Liver (tissue), 8 donors: ENCODE measurements at regions not wholly inside any gene's neighbourhood (a gene's known extent, or its start where the extent isn't known, plus 50 kb on each side); places are given as distances from the start of the nearest gene placed in this dataset.

Experiments used
- DNase-seq: peaks from one replicate; pipeline ENCODE4 v3.0.0-alpha.2; 2017; ENCODE audit warnings: low spot score
- H3K27ac ChIP-seq, 2 donors: one replicate each; pipeline ENCODE4 v1.7.0; 2013; ENCODE audit warnings: inconsistent platforms in 2 of 2, low read length in 2 of 2, control low read depth in 1 of 2, low read depth in 1 of 2, mild to moderate bottlenecking in 1 of 2
- H3K27me3 ChIP-seq, 4 donors: one replicate each; pipeline versions ENCODE4 v1.6.1 to v1.7.0; 2013; ENCODE audit warnings: low read length in 3 of 4, inconsistent platforms in 1 of 4, mild to moderate bottlenecking in 1 of 4, moderate library complexity in 1 of 4; ENCODE audit not compliant: control insufficient read depth in 4 of 4, insufficient read depth in 4 of 4
- H3K36me3 ChIP-seq, 4 donors: one replicate each; pipeline versions ENCODE4 v1.6.1 to v1.7.0; 2013; ENCODE audit warnings: low read length in 3 of 4, mild to moderate bottlenecking in 3 of 4, low read depth in 1 of 4, moderate library complexity in 1 of 4; ENCODE audit not compliant: control insufficient read depth in 4 of 4, insufficient read depth in 3 of 4
- H3K4me1 ChIP-seq, 4 donors: one replicate each; pipeline versions ENCODE4 v1.6.1 to v1.7.0; 2013; ENCODE audit warnings: low read length in 3 of 4, mild to moderate bottlenecking in 3 of 4, moderate library complexity in 1 of 4; ENCODE audit not compliant: control insufficient read depth in 4 of 4, insufficient read depth in 4 of 4
- H3K4me3 ChIP-seq, 3 donors: one replicate each; pipeline versions ENCODE4 v1.6.1 to v1.7.0; 2013; ENCODE audit warnings: low read length in 3 of 3, control low read depth in 1 of 3, low read depth in 1 of 3, mild to moderate bottlenecking in 1 of 3
- H3K9ac ChIP-seq, 2 donors: one replicate each; pipeline ENCODE4 v1.7.0; 2013; ENCODE audit warnings: low read length in 2 of 2, mild to moderate bottlenecking in 2 of 2, moderate library complexity in 2 of 2, control low read depth in 1 of 2, low read depth in 1 of 2
- H3K9me3 ChIP-seq, 4 donors: one replicate each; pipeline versions ENCODE4 v1.6.1 to v1.7.0; 2013; ENCODE audit warnings: low read length in 3 of 4; ENCODE audit not compliant: control insufficient read depth in 4 of 4
- CTCF ChIP-seq: fragments of 150-350 bp; IDR thresholded peaks from 2 replicates; pipeline ENCODE4 v1.5.1; 2017; ENCODE audit warnings: improper control_type of control experiment, low read depth, low read length; ENCODE audit not compliant: missing input control
- EGR1 ChIP-seq, 2 donors: IDR thresholded peaks; 2 replicates each; pipeline ENCODE4 v1.6.1; 2016 to 2018; ENCODE audit warnings: antibody characterized with exemption in 2 of 2, low read depth in 2 of 2
- FOXA2 ChIP-seq: IDR thresholded peaks from 2 replicates; pipeline ENCODE4 v1.6.1; 2016; ENCODE audit warnings: antibody characterized with exemption
- HNF4A ChIP-seq, 2 donors: conservative IDR thresholded peaks; 2 replicates each; pipeline ENCODE4 v1.6.1; 2016; ENCODE audit warnings: antibody characterized with exemption in 2 of 2, mild to moderate bottlenecking in 2 of 2
- HNF4G ChIP-seq: IDR thresholded peaks from 2 replicates; pipeline ENCODE4 v1.6.1; 2016; ENCODE audit warnings: antibody characterized with exemption
- JUND ChIP-seq, 2 donors: IDR thresholded peaks; 2 replicates each; pipeline ENCODE4 v1.6.1; 2016; ENCODE audit warnings: antibody characterized with exemption in 2 of 2
- NR2F2 ChIP-seq: IDR thresholded peaks from 2 replicates; pipeline ENCODE4 v1.6.1; 2016; ENCODE audit warnings: antibody characterized with exemption
- RAD21 ChIP-seq, 2 donors: IDR thresholded peaks; 2 replicates each; pipeline ENCODE4 v1.6.1; 2016; ENCODE audit warnings: antibody characterized with exemption in 2 of 2, mild to moderate bottlenecking in 2 of 2
- REST ChIP-seq: IDR thresholded peaks from 2 replicates; pipeline ENCODE4 v1.6.1; 2016; ENCODE audit warnings: antibody characterized with exemption, mild to moderate bottlenecking
- RXRA ChIP-seq, 2 donors: IDR thresholded peaks; 2 replicates each; pipeline ENCODE4 v1.6.1; 2017 to 2018; ENCODE audit warnings: antibody characterized with exemption in 2 of 2, mild to moderate bottlenecking in 1 of 2
- SP1 ChIP-seq: IDR thresholded peaks from 2 replicates; pipeline ENCODE4 v1.6.1; 2018; ENCODE audit warnings: antibody characterized with exemption, mild to moderate bottlenecking
- TAF1 ChIP-seq: conservative IDR thresholded peaks from 2 replicates; pipeline ENCODE4 v1.6.1; 2016; ENCODE audit warnings: antibody characterized with exemption, mild to moderate bottlenecking
- YY1 ChIP-seq: IDR thresholded peaks from 2 replicates; pipeline ENCODE4 v1.6.1; 2016; ENCODE audit warnings: antibody characterized with exemption, mild to moderate bottlenecking
- ZBTB33 ChIP-seq: IDR thresholded peaks from 2 replicates; pipeline ENCODE4 v1.6.1; 2016; ENCODE audit warnings: antibody characterized with exemption
- whole genome bisulfite sequencing: extraction: QIAGEN DNeasy Blood & Tissue Kit; methylation state at CpG from one replicate; pipeline ENCODE4 v1.1.7; 2013; 5-methylcytosine and 5-hydroxymethylcytosine counted together
- TF ChIP-seq, protein P1 (sequence below): IDR thresholded peaks from 2 replicates; pipeline ENCODE4 v1.6.1; 2016; ENCODE audit warnings: antibody characterized with exemption
- donor health status: healthy.
- donor health status: healthy.
- donor health status: healthy.
- donor health status: healthy.
- donor health status: healthy.

DNA sequence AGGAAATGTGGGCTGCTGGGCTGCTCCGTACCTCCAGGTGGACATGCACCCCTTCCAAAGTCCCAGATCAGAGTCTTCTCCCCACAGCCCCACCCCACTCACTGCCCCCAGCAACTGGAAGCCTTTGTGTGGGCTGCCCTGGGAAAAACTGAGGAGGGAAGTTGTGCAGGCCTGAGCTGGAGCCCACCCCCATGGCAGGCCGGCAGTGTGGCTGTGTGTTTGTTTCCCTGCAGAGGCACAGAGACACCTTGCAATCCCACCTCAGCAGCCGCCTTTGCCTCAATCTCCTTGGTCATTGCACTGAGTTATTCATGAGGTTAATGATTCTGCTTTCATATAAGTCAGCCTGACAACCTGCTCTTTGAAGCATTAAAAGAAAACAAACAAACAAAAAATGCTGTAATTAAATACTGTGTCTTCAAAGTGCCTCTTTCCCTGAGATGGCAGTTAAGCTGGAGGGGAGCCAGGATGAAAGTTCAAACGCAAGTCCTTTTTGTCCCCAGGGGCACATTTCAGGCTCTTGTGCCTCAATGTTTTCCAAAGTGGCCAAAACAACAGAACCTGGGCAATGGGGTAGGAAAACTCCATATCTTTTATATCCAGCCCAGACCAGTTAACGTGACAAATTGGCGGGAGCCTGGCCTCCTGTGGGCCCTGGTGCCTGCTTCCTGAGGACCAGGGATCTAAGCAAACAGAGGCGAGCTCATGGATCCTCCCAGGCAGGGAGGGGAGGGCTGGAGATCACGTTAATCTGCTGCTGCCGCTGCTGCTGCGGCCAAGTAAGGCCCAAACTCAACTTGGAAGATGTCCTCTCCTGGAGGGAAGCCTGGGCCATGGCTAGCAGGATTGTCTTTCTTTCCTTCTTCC is 51.9 kb upstream of the TSPAN11 start:
- no peak overlapping the region for H3K27ac ChIP-seq
- no peaks in the 10 kb centered on the region for H3K9me3 ChIP-seq
- H3K27me3 ChIP-seq, result peaks cover 0 to 4% (median 2%) of the 10 kb centered on the region in 4 donors
- no peak overlapping the region for H3K9ac ChIP-seq
- no peak for TF ChIP-seq ZBTB33
- TF ChIP-seq, protein P1, sequence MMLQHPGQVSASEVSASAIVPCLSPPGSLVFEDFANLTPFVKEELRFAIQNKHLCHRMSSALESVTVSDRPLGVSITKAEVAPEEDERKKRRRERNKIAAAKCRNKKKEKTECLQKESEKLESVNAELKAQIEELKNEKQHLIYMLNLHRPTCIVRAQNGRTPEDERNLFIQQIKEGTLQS, result no peak
- TF ChIP-seq SP1, result no peak
- TF ChIP-seq REST, result no peak
- TF ChIP-seq JUND (IDR thresholded peaks at IDR 0.05), result no peak
- no peak for TF ChIP-seq HNF4A (conservative IDR thresholded peaks at IDR 0.05)
- no peak for TF ChIP-seq RAD21 (IDR thresholded peaks at IDR 0.05)
- no peak for TF ChIP-seq EGR1 (IDR thresholded peaks at IDR 0.05; ENCODE audit: low read depth in 2 of 2)
- no peak for TF ChIP-seq NR2F2
- H3K4me1 ChIP-seq, result no peaks in the 10 kb centered on the region
- WGBS, result 52% methylated on average over 10 of the region's 10 CpGs
- no peaks in the 10 kb centered on the region for H3K36me3 ChIP-seq
- DNase-seq, result no peak
- no peak overlapping the region for H3K4me3 ChIP-seq

DNA sequence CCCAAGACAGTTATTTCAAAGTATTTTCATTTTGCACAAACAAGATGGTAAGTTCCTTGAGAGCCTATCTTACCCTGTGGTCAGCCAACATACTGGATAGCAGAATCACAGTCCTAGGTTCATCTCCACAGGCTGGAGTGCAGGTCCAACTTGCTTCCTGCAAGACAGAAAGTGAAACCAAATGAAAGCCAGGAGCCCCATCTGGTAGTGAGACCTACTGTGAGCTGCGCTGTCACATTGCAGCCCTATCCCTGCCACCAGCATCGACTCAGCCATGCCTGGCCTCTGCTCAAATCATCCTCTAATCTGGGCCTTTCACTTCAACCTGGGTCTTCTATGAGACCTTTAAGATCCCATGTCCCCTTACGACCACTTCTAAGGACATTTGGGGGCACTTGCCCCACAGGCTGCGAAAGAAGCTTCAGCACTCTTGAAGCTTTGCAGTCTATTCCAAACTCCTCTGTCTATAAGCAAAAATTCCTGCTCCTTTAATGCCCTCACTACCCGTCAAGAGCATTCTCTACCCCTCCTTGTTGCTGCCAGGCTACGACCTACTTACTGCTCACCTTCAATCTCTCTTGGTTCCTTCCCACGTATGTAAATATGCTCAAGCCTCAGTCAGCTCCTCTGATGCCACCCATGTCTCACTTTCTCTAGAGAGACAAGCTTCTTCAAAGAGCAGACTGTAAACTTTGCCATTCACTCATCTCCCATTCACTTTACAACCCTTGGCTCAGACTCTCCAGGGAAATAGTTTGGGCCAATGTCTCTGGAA is 55.9 kb upstream of the TSPAN11 start:
- WGBS, result 91% methylated on average over 7 of the region's 7 CpGs
- no peak for DNase-seq
- no peaks in the 10 kb centered on the region for H3K4me1 ChIP-seq

More for the DNA sequence above, 55.9 kb upstream of the TSPAN11 start:
- Histone ChIP-seq H3K36me3 (peaks cover 0 to 4% (median 0%) of the 10 kb centered on the region in 4 donors), H3K9me3 (peaks cover 0 to 6% (median 3%) of the 10 kb centered on the region in 4 donors), H3K9ac (no peak overlapping the region), H3K27ac (no peak overlapping the region), H3K27me3 (peaks cover 0 to 3% (median under 1%) of the 10 kb centered on the region in 4 donors), H3K4me3 (no peak overlapping the region)
- TF ChIP-seq JUND (IDR thresholded peaks at IDR 0.05) (no peak), HNF4A (conservative IDR thresholded peaks at IDR 0.05) (no peak), HNF4G (no peak), NR2F2 (no peak), EGR1 (IDR thresholded peaks at IDR 0.05; ENCODE audit: low read depth in 2 of 2) (no peak), SP1 (no peak), ZBTB33 (no peak), RXRA (IDR thresholded peaks at IDR 0.05) (no peak), YY1 (no peak), FOXA2 (no peak), RAD21 (IDR thresholded peaks at IDR 0.05) (no peak), CTCF (no peak), TAF1 (no peak)
- TF ChIP-seq, protein P1, result no peak
